ENCODE measurements at regions not wholly inside any gene's neighbourhood (a gene's known extent, or its start where the extent isn't known, plus 50 kb on each side); places are given as distances from the start of the nearest gene placed in this dataset.

- DNase-seq (ENCODE audit: low read depth): no peak
- H3K27me3 ChIP-seq (ENCODE audit: control insufficient read depth, insufficient read depth, low read length): no peaks in the 10 kb centered on the region
- no peaks in the 10 kb centered on the region for H3K36me3 ChIP-seq (ENCODE audit: control insufficient read depth, insufficient read depth, low read length)
- H3K4me3 ChIP-seq (ENCODE audit: low read depth, low read length): no peak overlapping the region
- no peak for TF ChIP-seq CTCF (IDR thresholded peaks at IDR 0.05; ENCODE audit: insufficient read depth, low read length, poor library complexity, severe bottlenecking)
Measured at GRCh38 chr1:97989094-97989680, 68.4 kb upstream of the DPYD start.

GRCh38 chr1:97986041-97987005 lies 65.5 kb upstream of the DPYD start:
- Histone ChIP-seq H3K4me3 (ENCODE audit: low read depth, low read length) (no peak overlapping the region), H3K27me3 (ENCODE audit: control insufficient read depth, insufficient read depth, low read length) (no peaks in the 10 kb centered on the region), H3K36me3 (ENCODE audit: control insufficient read depth, insufficient read depth, low read length) (no peaks in the 10 kb centered on the region)
- DNase-seq (ENCODE audit: low read depth): no peak
- no peak for TF ChIP-seq CTCF (IDR thresholded peaks at IDR 0.05; ENCODE audit: insufficient read depth, low read length, poor library complexity, severe bottlenecking)

- Histone ChIP-seq H3K27me3 (ENCODE audit: control insufficient read depth, insufficient read depth, low read length) (no peaks in the 10 kb centered on the region), H3K4me3 (ENCODE audit: low read depth, low read length) (no peak overlapping the region), H3K36me3 (ENCODE audit: control insufficient read depth, insufficient read depth, low read length) (no peaks in the 10 kb centered on the region)
- DNase-seq (ENCODE audit: low read depth): no peak
- TF ChIP-seq CTCF (IDR thresholded peaks at IDR 0.05; ENCODE audit: insufficient read depth, low read length, poor library complexity, severe bottlenecking): no peak
Measured at GRCh38 chr1:97983126-97983525, 62.3 kb upstream of the DPYD start.

- Histone ChIP-seq H3K4me3 (ENCODE audit: low read depth, low read length) (no peak overlapping the region), H3K36me3 (ENCODE audit: control insufficient read depth, insufficient read depth, low read length) (no peaks in the 10 kb centered on the region), H3K27me3 (ENCODE audit: control insufficient read depth, insufficient read depth, low read length) (no peaks in the 10 kb centered on the region)
- no peak for TF ChIP-seq CTCF (IDR thresholded peaks at IDR 0.05; ENCODE audit: insufficient read depth, low read length, poor library complexity, severe bottlenecking)
- DNase-seq (ENCODE audit: low read depth): no peak
Measured at GRCh38 chr1:97980530-97980929, 59.7 kb upstream of the DPYD start.

GRCh38 chr1:97976801-97977200 lies 56.0 kb upstream of the DPYD start:
- no peaks in the 10 kb centered on the region for H3K27me3 ChIP-seq (ENCODE audit: control insufficient read depth, insufficient read depth, low read length)
- H3K36me3 ChIP-seq (ENCODE audit: control insufficient read depth, insufficient read depth, low read length): no peaks in the 10 kb centered on the region
- TF ChIP-seq CTCF (IDR thresholded peaks at IDR 0.05; ENCODE audit: insufficient read depth, low read length, poor library complexity, severe bottlenecking): no peak
- DNase-seq (ENCODE audit: low read depth): no peak
- H3K4me3 ChIP-seq (ENCODE audit: low read depth, low read length): no peak overlapping the region

Data from kidney epithelial cell (primary cell).